ENCODE measurements at regions not wholly inside any gene's neighbourhood (a gene's known extent, or its start where the extent isn't known, plus 50 kb on each side); places are given as distances from the start of the nearest gene placed in this dataset.

- H3K27me3 ChIP-seq (ENCODE audit: control insufficient read depth in 1 of 2, insufficient read depth in 2 of 2, low read length in 1 of 2): no peaks in the 10 kb centered on the region
- ATAC-seq (ENCODE audit: low FRiP score): no peak
- H3K4me1 ChIP-seq (ENCODE audit: control insufficient read depth in 1 of 2, insufficient read depth in 2 of 2, low read length in 2 of 2): no peaks in the 10 kb centered on the region
- no peak for DNase-seq
- intact Hi-C loops (cut with DNase I): no loop called here
- no peak overlapping the region for H3K4me3 ChIP-seq (ENCODE audit: low read length in 2 of 2)
- no peaks in the 10 kb centered on the region for H3K9me3 ChIP-seq (ENCODE audit: control insufficient read depth, low read length)
- no peaks in the 10 kb centered on the region for H3K36me3 ChIP-seq (ENCODE audit: control insufficient read depth in 1 of 2, insufficient read depth in 2 of 2, low read length in 1 of 2)
- no peak overlapping the region for H3K27ac ChIP-seq (ENCODE audit: low read depth in 1 of 2, low read length in 2 of 2)
Observed at GRCh38 chr5:98992552-98992951, 63.7 kb upstream of the CHD1 start.

GRCh38 chr5:98989727-98990126, 60.9 kb upstream of the CHD1 start:
- no peaks in the 10 kb centered on the region for H3K9me3 ChIP-seq (ENCODE audit: control insufficient read depth, low read length)
- H3K27ac ChIP-seq (ENCODE audit: low read depth in 1 of 2, low read length in 2 of 2): no peak overlapping the region
- H3K27me3 ChIP-seq (ENCODE audit: control insufficient read depth in 1 of 2, insufficient read depth in 2 of 2, low read length in 1 of 2): no peaks in the 10 kb centered on the region
- no peaks in the 10 kb centered on the region for H3K4me1 ChIP-seq (ENCODE audit: control insufficient read depth in 1 of 2, insufficient read depth in 2 of 2, low read length in 2 of 2)
- WGBS, 2 donors: 69 to 83% methylated on average over 3 of the region's 3 CpGs
- intact Hi-C loops (cut with DNase I): no loop called here
- DNase-seq: no peak
- no peaks in the 10 kb centered on the region for H3K36me3 ChIP-seq (ENCODE audit: control insufficient read depth in 1 of 2, insufficient read depth in 2 of 2, low read length in 1 of 2)
- H3K4me3 ChIP-seq (ENCODE audit: low read length in 2 of 2): no peak overlapping the region
- no peak for ATAC-seq (ENCODE audit: low FRiP score)

GRCh38 chr5:98986587-98986986, 57.8 kb upstream of the CHD1 start:
- Histone ChIP-seq H3K4me3 (ENCODE audit: low read length in 2 of 2) (no peak overlapping the region), H3K4me1 (ENCODE audit: control insufficient read depth in 1 of 2, insufficient read depth in 2 of 2, low read length in 2 of 2) (no peaks in the 10 kb centered on the region), H3K36me3 (ENCODE audit: control insufficient read depth in 1 of 2, insufficient read depth in 2 of 2, low read length in 1 of 2) (no peaks in the 10 kb centered on the region), H3K9me3 (ENCODE audit: control insufficient read depth, low read length) (no peaks in the 10 kb centered on the region), H3K27ac (ENCODE audit: low read depth in 1 of 2, low read length in 2 of 2) (no peak overlapping the region), H3K27me3 (ENCODE audit: control insufficient read depth in 1 of 2, insufficient read depth in 2 of 2, low read length in 1 of 2) (no peaks in the 10 kb centered on the region)
- ATAC-seq (ENCODE audit: low FRiP score) (no peak), DNase-seq (no peak)
- 76 to 79% methylated on average over 3 of the region's 3 CpGs for WGBS, 2 donors
- intact Hi-C loops (cut with DNase I): no loop called here

GRCh38 chr5:98982880-98983279, 54.1 kb upstream of the CHD1 start:
- no peaks in the 10 kb centered on the region for H3K36me3 ChIP-seq (ENCODE audit: control insufficient read depth in 1 of 2, insufficient read depth in 2 of 2, low read length in 1 of 2)
- no peak overlapping the region for H3K4me3 ChIP-seq (ENCODE audit: low read length in 2 of 2)
- H3K27me3 ChIP-seq (ENCODE audit: control insufficient read depth in 1 of 2, insufficient read depth in 2 of 2, low read length in 1 of 2): no peaks in the 10 kb centered on the region
- H3K27ac ChIP-seq (ENCODE audit: low read depth in 1 of 2, low read length in 2 of 2): no peak overlapping the region
- DNase-seq: no peak
- no peaks in the 10 kb centered on the region for H3K9me3 ChIP-seq (ENCODE audit: control insufficient read depth, low read length)
- intact Hi-C loops (cut with DNase I): no loop called here
- no peaks in the 10 kb centered on the region for H3K4me1 ChIP-seq (ENCODE audit: control insufficient read depth in 1 of 2, insufficient read depth in 2 of 2, low read length in 2 of 2)
- no peak for ATAC-seq (ENCODE audit: low FRiP score)
- WGBS, 2 donors: 82 to 84% methylated on average over 3 of the region's 3 CpGs
